ENCODE measurements at regions not wholly inside any gene's neighbourhood (a gene's known extent, or its start where the extent isn't known, plus 50 kb on each side); places are given as distances from the start of the nearest gene placed in this dataset.

- H3K4me2 ChIP-seq (ENCODE audit: insufficient read depth, low read length): no peak overlapping the region
- POLR2A ChIA-PET: no interaction called here
- no peaks in the 10 kb centered on the region for H3K9me1 ChIP-seq (replicated peaks; ENCODE audit: control insufficient read depth, extremely low read depth, insufficient read depth, low read length)
- no peaks in the 10 kb centered on the region for H3K27me3 ChIP-seq (ENCODE audit: control insufficient read depth in 2 of 2, insufficient read depth in 2 of 2, low read length in 2 of 2)
- no peaks in the 10 kb centered on the region for H3K79me2 ChIP-seq (ENCODE audit: control insufficient read depth, insufficient read depth, low read length)
- H2AFZ ChIP-seq (ENCODE audit: low read depth, low read length): no peak overlapping the region
- BruUV-seq (replicated peaks): no TSS peak
- no peak overlapping the region for H3K27ac ChIP-seq (ENCODE audit: insufficient read depth, low read depth, low read length)
- FAIRE-seq (no peak), DNase-seq (ENCODE audit: low read depth, low spot score) (no peak)
- peaks cover 5% of the 10 kb centered on the region for H3K9me3 ChIP-seq (replicated peaks; ENCODE audit: control insufficient read depth, insufficient read depth, low read length)
- intact Hi-C loops (cut with micrococcal nuclease): no loop called here
- no peak overlapping the region for H3K9ac ChIP-seq (replicated peaks; ENCODE audit: extremely low read depth, insufficient read depth, low read length)
- H3K4me3 ChIP-seq (replicated peaks in 1 of 3; ENCODE audit: insufficient read depth in 1 of 3, low read depth in 1 of 3, low read length in 3 of 3): no peak overlapping the region
- no peaks in the 10 kb centered on the region for H4K20me1 ChIP-seq (replicated peaks; ENCODE audit: control insufficient read depth, extremely low read depth, insufficient read depth, low read length)
- CTCF ChIA-PET: no interaction called here
- no peak for TF ChIP-seq FOS (IDR thresholded peaks at IDR 0.05; ENCODE audit: borderline replicate concordance, insufficient read depth, low read length)
- TF ChIP-seq MYC (IDR thresholded peaks at IDR 0.05; ENCODE audit: low read depth, low read length): no peak
- TF ChIP-seq POLR2AphosphoS5 (IDR thresholded peaks at IDR 0.05; ENCODE audit: insufficient read depth, low read depth, low read length): no peak
- TF ChIP-seq JUN (IDR thresholded peaks at IDR 0.05; ENCODE audit: borderline replicate concordance, insufficient read depth, insufficient read length, low read depth): no peak
- TF ChIP-seq EZH2 (IDR thresholded peaks at IDR 0.05; ENCODE audit: borderline replicate concordance, low read depth, low read length, severe bottlenecking): no peak
- no peak for TF ChIP-seq CTCF (IDR thresholded peaks at IDR 0.05; ENCODE audit: extremely low read depth in 1 of 2, insufficient read depth in 1 of 2, low read depth in 1 of 2, low read length in 2 of 2)
- H3K4me1 ChIP-seq (ENCODE audit: control insufficient read depth, extremely low read depth, insufficient read depth, low read length): no peaks in the 10 kb centered on the region
- dilution Hi-C loops (cut with MboI; ENCODE audit: extremely low pct_ligation_motif_present, low sequenced_read_pairs): no loop called here
- H3K36me3 ChIP-seq (ENCODE audit: control insufficient read depth in 2 of 2, extremely low read depth in 1 of 2, insufficient read depth in 2 of 2, low read length in 2 of 2): no peaks in the 10 kb centered on the region
Measured at GRCh38 chr12:38158428-38159091, 158.0 kb upstream of the ALG10B start.
